ENCODE measurements at regions not wholly inside any gene's neighbourhood (a gene's known extent, or its start where the extent isn't known, plus 50 kb on each side); places are given as distances from the start of the nearest gene placed in this dataset.

GRCh38 chr21:43331111-43331961, 95.6 kb downstream of the SIK1 start:
- H3K27ac ChIP-seq (ENCODE audit: low read depth, low read length, poor library complexity, severe bottlenecking): no peak overlapping the region
- no peaks in the 10 kb centered on the region for H3K4me1 ChIP-seq (ENCODE audit: insufficient read depth, low read length, severe bottlenecking)
- TF ChIP-seq EZH2 (IDR thresholded peaks at IDR 0.05; ENCODE audit: borderline replicate concordance, low read length) (no peak), CTCF (IDR thresholded peaks at IDR 0.05; ENCODE audit: low read length) (no peak)
- no peaks in the 10 kb centered on the region for H3K9me3 ChIP-seq (ENCODE audit: low read length)
- peaks cover 5% of the 10 kb centered on the region; the same call in 1 of the 2 replicates for H3K27me3 ChIP-seq (ENCODE audit: insufficient read depth, low read length)
- no peaks in the 10 kb centered on the region for H3K36me3 ChIP-seq (ENCODE audit: insufficient read depth, low read length)
- no peaks in the 10 kb centered on the region for H3K79me2 ChIP-seq (ENCODE audit: insufficient read depth, low read length)
- no peaks in the 10 kb centered on the region for H3K9me2 ChIP-seq (ENCODE audit: low read depth, low read length)
- H4K20me1 ChIP-seq (ENCODE audit: insufficient read depth, low read length): no peaks in the 10 kb centered on the region
- no peak overlapping the region for H3K9ac ChIP-seq (ENCODE audit: low read length)
- H2AFZ ChIP-seq (ENCODE audit: low read length): no peak overlapping the region
- no peak overlapping the region for H3K4me2 ChIP-seq (ENCODE audit: low read length)
- no peak overlapping the region for H3K4me3 ChIP-seq (ENCODE audit: low read depth, low read length, poor library complexity, severe bottlenecking)
- no peaks in the 10 kb centered on the region for H3F3A ChIP-seq (ENCODE audit: insufficient read depth, low read length)

GRCh38 chr21:43330306-43330881, 96.5 kb downstream of the SIK1 start:
- no peak for TF ChIP-seq EZH2 (IDR thresholded peaks at IDR 0.05; ENCODE audit: borderline replicate concordance, low read length)
- no peak for TF ChIP-seq CTCF (IDR thresholded peaks at IDR 0.05; ENCODE audit: low read length)
- Histone ChIP-seq H3K9ac (ENCODE audit: low read length) (no peak overlapping the region), H3K9me3 (ENCODE audit: low read length) (no peaks in the 10 kb centered on the region)

GRCh38 chr21:43329711-43330269, 97.1 kb downstream of the SIK1 start:
- Histone ChIP-seq H2AFZ (ENCODE audit: low read length) (no peak overlapping the region), H4K20me1 (ENCODE audit: insufficient read depth, low read length) (no peaks in the 10 kb centered on the region), H3K9me3 (ENCODE audit: low read length) (no peaks in the 10 kb centered on the region), H3K27me3 (ENCODE audit: insufficient read depth, low read length) (peaks cover 5% of the 10 kb centered on the region; the same call in 1 of the 2 replicates), H3F3A (ENCODE audit: insufficient read depth, low read length) (no peaks in the 10 kb centered on the region), H3K4me3 (ENCODE audit: low read depth, low read length, poor library complexity, severe bottlenecking) (no peak overlapping the region), H3K27ac (ENCODE audit: low read depth, low read length, poor library complexity, severe bottlenecking) (no peak overlapping the region), H3K9ac (ENCODE audit: low read length) (no peak overlapping the region), H3K9me2 (ENCODE audit: low read depth, low read length) (no peaks in the 10 kb centered on the region), H3K4me1 (ENCODE audit: insufficient read depth, low read length, severe bottlenecking) (peaks cover 6% of the 10 kb centered on the region), H3K4me2 (ENCODE audit: low read length) (no peak overlapping the region), H3K36me3 (ENCODE audit: insufficient read depth, low read length) (no peaks in the 10 kb centered on the region), H3K79me2 (ENCODE audit: insufficient read depth, low read length) (no peaks in the 10 kb centered on the region)
- TF ChIP-seq CTCF (IDR thresholded peaks at IDR 0.05; ENCODE audit: low read length) (no peak), EZH2 (IDR thresholded peaks at IDR 0.05; ENCODE audit: borderline replicate concordance, low read length) (no peak)

More at GRCh38 chr21:43330306-43330881, 96.5 kb downstream of the SIK1 start:
- H3K79me2 ChIP-seq (ENCODE audit: insufficient read depth, low read length): no peaks in the 10 kb centered on the region
- H3K4me1 ChIP-seq (ENCODE audit: insufficient read depth, low read length, severe bottlenecking): peaks cover 5% of the 10 kb centered on the region
- peaks cover 5% of the 10 kb centered on the region; the same call in 1 of the 2 replicates for H3K27me3 ChIP-seq (ENCODE audit: insufficient read depth, low read length)
- H3K36me3 ChIP-seq (ENCODE audit: insufficient read depth, low read length): no peaks in the 10 kb centered on the region
- H3K4me2 ChIP-seq (ENCODE audit: low read length): no peak overlapping the region
- H3F3A ChIP-seq (ENCODE audit: insufficient read depth, low read length): no peaks in the 10 kb centered on the region
- H3K9me2 ChIP-seq (ENCODE audit: low read depth, low read length): no peaks in the 10 kb centered on the region
- no peaks in the 10 kb centered on the region for H4K20me1 ChIP-seq (ENCODE audit: insufficient read depth, low read length)
- H2AFZ ChIP-seq (ENCODE audit: low read length): no peak overlapping the region
- H3K27ac ChIP-seq (ENCODE audit: low read depth, low read length, poor library complexity, severe bottlenecking): no peak overlapping the region
- no peak overlapping the region for H3K4me3 ChIP-seq (ENCODE audit: low read depth, low read length, poor library complexity, severe bottlenecking)
